ENCODE measurements at regions not wholly inside any gene's neighbourhood (a gene's known extent, or its start where the extent isn't known, plus 50 kb on each side); places are given as distances from the start of the nearest gene placed in this dataset.

DNA sequence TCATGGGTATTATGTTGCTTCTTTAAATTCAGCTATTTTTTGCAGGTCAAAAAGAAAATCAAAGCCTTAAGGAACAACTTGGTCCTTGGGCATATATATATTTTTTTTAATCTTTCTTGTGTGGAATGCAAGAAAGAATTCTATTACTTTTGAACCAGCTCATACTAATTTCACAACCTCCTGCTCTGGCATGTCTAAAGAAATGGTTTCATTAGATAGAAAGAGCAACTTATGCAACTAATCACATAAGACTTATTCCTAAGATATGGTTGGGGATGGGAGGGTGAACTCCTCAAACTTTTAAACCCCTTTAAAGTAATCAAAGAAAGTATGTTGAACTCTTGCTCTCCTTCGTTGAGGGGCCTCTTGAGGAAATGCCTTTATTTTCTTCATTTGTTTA, 114.9 kb downstream of the GMNC start:
- H3K79me2 ChIP-seq (ENCODE audit: control insufficient read depth, insufficient read depth, low read length, unreplicated experiment), result no peaks in the 10 kb centered on the region
- no peaks in the 10 kb centered on the region for H3K4me1 ChIP-seq (ENCODE audit: control insufficient read depth, insufficient read depth, low read length, unreplicated experiment)
- H3K36me3 ChIP-seq (ENCODE audit: insufficient read depth, low read length), result no peaks in the 10 kb centered on the region
- H2AFZ ChIP-seq (ENCODE audit: low read length, unreplicated experiment), result no peak overlapping the region
- H3K4me3 ChIP-seq (ENCODE audit: low read depth, low read length), result no peak overlapping the region
- no peak overlapping the region for H3K27ac ChIP-seq (ENCODE audit: low read depth, low read length)
- H3K27me3 ChIP-seq (ENCODE audit: insufficient read depth, low read length), result no peaks in the 10 kb centered on the region

- no peaks in the 10 kb centered on the region for H3K4me1 ChIP-seq (ENCODE audit: control insufficient read depth, insufficient read depth, low read length, unreplicated experiment)
- no peaks in the 10 kb centered on the region for H3K36me3 ChIP-seq (ENCODE audit: insufficient read depth, low read length)
- H3K27me3 ChIP-seq (ENCODE audit: insufficient read depth, low read length), result no peaks in the 10 kb centered on the region
- H3K79me2 ChIP-seq (ENCODE audit: control insufficient read depth, insufficient read depth, low read length, unreplicated experiment), result no peaks in the 10 kb centered on the region
- H3K27ac ChIP-seq (ENCODE audit: low read depth, low read length), result no peak overlapping the region
- H2AFZ ChIP-seq (ENCODE audit: low read length, unreplicated experiment), result peak overlapping the region; percentile 57
- no peak overlapping the region for H3K4me3 ChIP-seq (ENCODE audit: low read depth, low read length)
Observed at GRCh38 chr3:190746986-190747385, 115.5 kb downstream of the GMNC start.

DNA sequence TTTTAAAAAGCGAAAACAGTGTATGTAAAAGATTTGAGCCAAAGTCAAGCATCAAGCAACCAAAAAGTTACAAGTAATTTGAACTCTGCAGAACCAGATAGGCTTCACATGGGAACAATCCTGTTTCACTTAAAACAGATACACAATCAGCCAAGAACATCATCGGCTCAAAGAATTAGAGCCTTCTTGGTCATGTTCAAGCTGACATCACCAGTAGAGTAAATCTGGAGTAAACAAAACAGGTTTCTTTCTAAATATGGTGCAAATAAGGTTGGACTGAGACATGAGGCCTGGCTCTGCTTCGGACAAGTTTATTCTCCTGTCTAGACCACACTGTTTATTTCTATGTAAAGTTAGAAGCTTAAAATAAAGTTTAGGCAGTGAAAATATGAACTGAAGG, 116.0 kb downstream of the GMNC start:
- no peak overlapping the region for H3K27ac ChIP-seq (ENCODE audit: low read depth, low read length)
- H3K4me1 ChIP-seq (ENCODE audit: control insufficient read depth, insufficient read depth, low read length, unreplicated experiment), result no peaks in the 10 kb centered on the region
- no peaks in the 10 kb centered on the region for H3K36me3 ChIP-seq (ENCODE audit: insufficient read depth, low read length)
- H3K79me2 ChIP-seq (ENCODE audit: control insufficient read depth, insufficient read depth, low read length, unreplicated experiment), result no peaks in the 10 kb centered on the region
- H3K4me3 ChIP-seq (ENCODE audit: low read depth, low read length), result no peak overlapping the region
- H2AFZ ChIP-seq (ENCODE audit: low read length, unreplicated experiment), result peak overlapping the region; percentile 57
- no peaks in the 10 kb centered on the region for H3K27me3 ChIP-seq (ENCODE audit: insufficient read depth, low read length)

- Histone ChIP-seq H3K79me2 (ENCODE audit: control insufficient read depth, insufficient read depth, low read length, unreplicated experiment) (no peaks in the 10 kb centered on the region), H3K4me1 (ENCODE audit: control insufficient read depth, insufficient read depth, low read length, unreplicated experiment) (no peaks in the 10 kb centered on the region), H3K4me3 (ENCODE audit: low read depth, low read length) (no peak overlapping the region), H2AFZ (ENCODE audit: low read length, unreplicated experiment) (no peak overlapping the region), H3K27ac (ENCODE audit: low read depth, low read length) (no peak overlapping the region), H3K36me3 (ENCODE audit: insufficient read depth, low read length) (no peaks in the 10 kb centered on the region), H3K27me3 (ENCODE audit: insufficient read depth, low read length) (no peaks in the 10 kb centered on the region)
Observed at GRCh38 chr3:190741788-190742187, 120.7 kb downstream of the GMNC start.

DNA sequence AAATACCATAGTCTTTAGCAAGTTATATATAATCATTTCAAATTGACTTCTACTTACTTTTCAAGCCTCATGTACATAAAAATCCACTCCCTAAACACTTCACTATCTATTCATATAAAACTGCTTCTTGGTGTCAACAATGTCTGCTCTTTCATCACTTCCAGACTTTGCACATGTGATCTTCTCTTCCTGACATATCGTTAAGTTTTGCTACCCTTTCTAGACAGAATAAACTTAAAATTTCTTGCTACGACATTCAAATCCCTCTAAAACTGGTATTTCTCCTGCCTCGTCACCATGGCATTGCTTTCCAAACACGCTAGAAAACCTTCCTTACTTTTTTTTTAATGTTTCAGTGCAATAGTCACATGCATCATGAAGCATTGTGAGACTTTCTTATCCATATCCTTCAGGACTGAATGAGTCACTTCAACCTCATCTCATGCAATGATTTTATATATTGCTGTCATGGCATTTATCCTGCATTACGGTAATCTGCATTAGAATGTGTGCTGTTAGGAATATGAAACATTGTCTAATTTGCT, 122.8 kb downstream of the GMNC start:
- Histone ChIP-seq H3K36me3 (ENCODE audit: insufficient read depth, low read length) (no peaks in the 10 kb centered on the region), H3K27ac (ENCODE audit: low read depth, low read length) (no peak overlapping the region), H3K4me3 (ENCODE audit: low read depth, low read length) (no peak overlapping the region), H3K79me2 (ENCODE audit: control insufficient read depth, insufficient read depth, low read length, unreplicated experiment) (no peaks in the 10 kb centered on the region), H2AFZ (ENCODE audit: low read length, unreplicated experiment) (no peak overlapping the region), H3K4me1 (ENCODE audit: control insufficient read depth, insufficient read depth, low read length, unreplicated experiment) (no peaks in the 10 kb centered on the region), H3K27me3 (ENCODE audit: insufficient read depth, low read length) (no peaks in the 10 kb centered on the region)

DNA sequence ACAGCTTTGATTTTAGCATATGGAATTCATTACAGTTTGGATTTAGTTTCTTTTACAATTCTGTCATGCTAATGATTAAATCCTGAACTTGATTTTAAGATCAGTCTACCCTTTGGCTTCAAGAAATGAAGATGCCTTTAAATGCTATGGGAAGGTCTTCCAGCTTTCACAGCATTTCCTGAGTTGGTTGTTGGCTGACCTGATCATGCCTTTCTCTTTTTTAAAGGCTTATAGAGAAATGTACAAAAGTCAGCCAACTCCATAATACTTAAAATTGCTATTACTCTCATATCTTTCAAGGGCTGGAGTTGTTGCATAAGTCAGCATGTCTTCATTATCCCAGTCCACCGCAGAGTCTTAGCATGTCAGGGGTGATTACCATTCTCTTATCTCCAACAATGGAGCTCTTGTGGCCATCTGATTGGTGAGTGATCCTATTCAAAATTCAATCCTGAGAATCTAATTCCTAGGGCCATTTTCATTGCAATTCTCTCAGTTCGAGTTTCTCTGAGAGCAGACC, 123.8 kb downstream of the GMNC start:
- no peaks in the 10 kb centered on the region for H3K36me3 ChIP-seq (ENCODE audit: insufficient read depth, low read length)
- no peaks in the 10 kb centered on the region for H3K4me1 ChIP-seq (ENCODE audit: control insufficient read depth, insufficient read depth, low read length, unreplicated experiment)
- no peak overlapping the region for H2AFZ ChIP-seq (ENCODE audit: low read length, unreplicated experiment)
- H3K27ac ChIP-seq (ENCODE audit: low read depth, low read length), result no peak overlapping the region
- H3K4me3 ChIP-seq (ENCODE audit: low read depth, low read length), result no peak overlapping the region
- no peaks in the 10 kb centered on the region for H3K79me2 ChIP-seq (ENCODE audit: control insufficient read depth, insufficient read depth, low read length, unreplicated experiment)
- no peaks in the 10 kb centered on the region for H3K27me3 ChIP-seq (ENCODE audit: insufficient read depth, low read length)

GRCh38 chr3:190737446-190737845, 125.0 kb downstream of the GMNC start:
- H3K4me1 ChIP-seq (ENCODE audit: control insufficient read depth, insufficient read depth, low read length, unreplicated experiment), result no peaks in the 10 kb centered on the region
- H3K27me3 ChIP-seq (ENCODE audit: insufficient read depth, low read length), result no peaks in the 10 kb centered on the region
- no peaks in the 10 kb centered on the region for H3K79me2 ChIP-seq (ENCODE audit: control insufficient read depth, insufficient read depth, low read length, unreplicated experiment)
- no peak overlapping the region for H3K27ac ChIP-seq (ENCODE audit: low read depth, low read length)
- no peak overlapping the region for H3K4me3 ChIP-seq (ENCODE audit: low read depth, low read length)
- no peaks in the 10 kb centered on the region for H3K36me3 ChIP-seq (ENCODE audit: insufficient read depth, low read length)
- no peak overlapping the region for H2AFZ ChIP-seq (ENCODE audit: low read length, unreplicated experiment)

DNA sequence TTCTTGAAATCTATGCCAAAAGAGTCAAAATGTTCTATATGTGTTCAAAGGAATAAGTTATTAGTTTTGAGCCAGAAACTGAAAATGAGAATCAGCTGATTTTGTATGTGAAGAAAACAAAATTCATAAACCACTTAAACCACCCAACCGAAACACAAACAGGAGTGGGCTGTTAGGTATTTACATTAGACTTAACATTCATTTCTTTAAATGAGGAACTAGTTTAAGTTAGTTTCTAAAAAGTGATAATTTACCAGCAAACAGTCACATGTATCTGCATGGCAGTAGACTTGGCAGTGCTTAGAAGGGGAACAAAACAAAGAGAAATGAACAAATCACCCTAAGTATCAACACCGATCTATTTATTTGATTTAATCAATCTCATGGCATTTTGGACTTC, 128.0 kb downstream of the GMNC start:
- Histone ChIP-seq H3K4me3 (ENCODE audit: low read depth, low read length) (no peak overlapping the region), H3K36me3 (ENCODE audit: insufficient read depth, low read length) (no peaks in the 10 kb centered on the region), H3K27me3 (ENCODE audit: insufficient read depth, low read length) (no peaks in the 10 kb centered on the region), H3K79me2 (ENCODE audit: control insufficient read depth, insufficient read depth, low read length, unreplicated experiment) (no peaks in the 10 kb centered on the region), H3K27ac (ENCODE audit: low read depth, low read length) (no peak overlapping the region), H3K4me1 (ENCODE audit: control insufficient read depth, insufficient read depth, low read length, unreplicated experiment) (no peaks in the 10 kb centered on the region), H2AFZ (ENCODE audit: low read length, unreplicated experiment) (no peak overlapping the region)

GRCh38 chr3:190733591-190734146, 128.8 kb downstream of the GMNC start:
- Histone ChIP-seq H3K79me2 (ENCODE audit: control insufficient read depth, insufficient read depth, low read length, unreplicated experiment) (no peaks in the 10 kb centered on the region), H3K4me1 (ENCODE audit: control insufficient read depth, insufficient read depth, low read length, unreplicated experiment) (no peaks in the 10 kb centered on the region), H3K27ac (ENCODE audit: low read depth, low read length) (no peak overlapping the region), H3K27me3 (ENCODE audit: insufficient read depth, low read length) (no peaks in the 10 kb centered on the region), H2AFZ (ENCODE audit: low read length, unreplicated experiment) (peak overlapping the region; percentile 28), H3K4me3 (ENCODE audit: low read depth, low read length) (no peak overlapping the region), H3K36me3 (ENCODE audit: insufficient read depth, low read length) (no peaks in the 10 kb centered on the region)

- H2AFZ ChIP-seq (ENCODE audit: low read length, unreplicated experiment), result no peak overlapping the region
- no peak overlapping the region for H3K4me3 ChIP-seq (ENCODE audit: low read depth, low read length)
- H3K36me3 ChIP-seq (ENCODE audit: insufficient read depth, low read length), result no peaks in the 10 kb centered on the region
- H3K79me2 ChIP-seq (ENCODE audit: control insufficient read depth, insufficient read depth, low read length, unreplicated experiment), result no peaks in the 10 kb centered on the region
- H3K27me3 ChIP-seq (ENCODE audit: insufficient read depth, low read length), result no peaks in the 10 kb centered on the region
- no peak overlapping the region for H3K27ac ChIP-seq (ENCODE audit: low read depth, low read length)
- no peaks in the 10 kb centered on the region for H3K4me1 ChIP-seq (ENCODE audit: control insufficient read depth, insufficient read depth, low read length, unreplicated experiment)
Observed at GRCh38 chr3:190731596-190731995, 130.9 kb downstream of the GMNC start.

GRCh38 chr3:190728574-190729246, 133.8 kb downstream of the GMNC start:
- Histone ChIP-seq H3K36me3 (ENCODE audit: insufficient read depth, low read length) (no peaks in the 10 kb centered on the region), H3K4me3 (ENCODE audit: low read depth, low read length) (no peak overlapping the region), H3K79me2 (ENCODE audit: control insufficient read depth, insufficient read depth, low read length, unreplicated experiment) (no peaks in the 10 kb centered on the region), H2AFZ (ENCODE audit: low read length, unreplicated experiment) (no peak overlapping the region), H3K27me3 (ENCODE audit: insufficient read depth, low read length) (no peaks in the 10 kb centered on the region), H3K4me1 (ENCODE audit: control insufficient read depth, insufficient read depth, low read length, unreplicated experiment) (no peaks in the 10 kb centered on the region), H3K27ac (ENCODE audit: low read depth, low read length) (no peak overlapping the region)
